ENCODE measurements at regions not wholly inside any gene's neighbourhood (a gene's known extent, or its start where the extent isn't known, plus 50 kb on each side); places are given as distances from the start of the nearest gene placed in this dataset.

DNA sequence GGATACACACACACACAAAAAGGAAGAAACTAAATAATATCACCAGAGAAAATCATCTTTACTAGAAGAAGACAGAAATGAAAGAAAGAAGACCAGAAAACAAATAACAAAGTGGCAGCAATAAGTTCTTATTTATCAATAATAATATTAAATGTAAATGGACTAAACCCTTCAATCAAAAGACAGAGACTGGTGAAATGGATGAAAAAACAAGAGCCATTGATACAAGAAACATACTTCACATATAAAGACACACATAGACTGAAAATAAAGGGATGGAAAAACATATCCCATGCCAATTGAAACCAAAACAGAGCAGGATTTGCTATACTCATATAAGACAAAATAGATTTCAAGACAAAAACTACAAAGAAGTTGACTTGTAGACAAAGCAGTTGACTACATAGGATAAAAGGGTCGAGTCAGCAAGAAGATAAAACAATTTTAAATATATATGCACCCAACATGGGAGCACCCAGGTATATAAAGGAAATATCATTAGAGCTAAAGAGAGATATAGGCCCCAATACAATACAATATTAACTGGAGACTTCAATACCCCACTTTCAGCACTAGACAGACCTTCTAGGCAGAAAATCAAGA, 259.4 kb downstream of the EPM2A start:
- H3K9me3 Mint-ChIP-seq: peaks cover 26% of the 10 kb centered on the region
- H3K27me3 Mint-ChIP-seq: no peaks in the 10 kb centered on the region
- no peak overlapping the region for H3K4me3 Mint-ChIP-seq
- H3K36me3 Mint-ChIP-seq (ENCODE audit: low read depth): no peaks in the 10 kb centered on the region
- H3K27ac Mint-ChIP-seq: no peak overlapping the region
- no peaks in the 10 kb centered on the region for H3K4me1 Mint-ChIP-seq (ENCODE audit: low read depth)

DNA sequence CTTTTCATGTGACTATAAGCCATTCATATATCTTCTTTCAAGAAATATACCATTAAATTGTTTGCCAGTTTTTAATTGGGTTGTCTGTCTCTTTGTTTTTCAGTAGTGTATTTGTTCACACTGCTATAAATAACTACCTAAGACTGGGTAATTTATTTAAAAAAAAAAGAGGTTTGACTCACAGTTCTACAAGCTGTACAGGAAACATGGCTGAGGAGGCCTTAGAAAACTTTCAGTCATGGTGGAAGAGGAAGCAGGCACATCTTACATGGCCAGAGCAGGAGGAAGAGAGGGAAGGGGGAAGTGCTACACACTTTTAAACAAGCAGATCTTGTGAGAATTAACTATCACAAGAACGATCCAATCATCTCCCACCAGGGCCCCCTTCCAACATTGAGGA, 255.3 kb downstream of the EPM2A start:
- Mint-ChIP-seq H3K36me3 (ENCODE audit: low read depth) (no peaks in the 10 kb centered on the region), H3K4me1 (ENCODE audit: low read depth) (no peaks in the 10 kb centered on the region), H3K4me3 (no peak overlapping the region), H3K9me3 (peaks cover 18% of the 10 kb centered on the region), H3K27me3 (no peaks in the 10 kb centered on the region), H3K27ac (no peak overlapping the region)

DNA sequence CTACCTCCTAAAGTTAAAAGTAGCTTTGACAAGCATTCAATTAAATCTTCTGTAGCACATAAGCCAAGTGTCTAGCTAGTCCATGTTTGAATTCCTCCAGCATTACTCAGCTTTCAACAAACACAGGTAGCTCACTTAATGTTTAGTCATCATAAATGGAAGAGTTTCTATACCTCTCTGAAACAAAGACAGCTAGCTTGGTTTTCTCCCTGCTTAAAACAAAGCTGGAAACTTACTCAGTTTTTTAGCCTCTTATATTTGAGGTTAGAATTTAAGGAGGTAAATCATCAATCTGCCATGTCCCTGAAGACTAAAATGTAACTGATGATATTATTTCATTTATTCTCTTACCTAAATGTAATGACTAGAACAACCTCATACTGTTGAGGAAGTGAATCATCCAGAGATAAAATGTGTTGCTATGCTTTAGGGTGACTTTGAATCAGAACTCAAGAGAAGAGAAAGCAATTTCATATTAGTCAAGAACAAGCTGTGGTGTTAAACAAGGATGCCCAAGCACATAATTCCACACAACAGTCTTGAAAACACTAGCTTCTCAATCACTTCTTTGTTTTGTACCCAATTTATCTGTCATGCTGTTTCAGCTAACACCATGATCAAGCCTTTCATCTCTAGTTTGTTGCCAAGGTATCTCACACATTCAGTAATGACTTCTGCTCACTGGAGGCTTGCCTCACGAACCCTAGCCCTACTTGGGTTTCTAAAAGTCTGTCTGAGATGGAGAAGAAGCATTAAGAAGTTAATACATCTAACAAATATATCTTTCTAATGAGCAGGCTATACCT, 251.9 kb downstream of the EPM2A start:
- no peak overlapping the region for H3K27ac Mint-ChIP-seq
- H3K36me3 Mint-ChIP-seq (ENCODE audit: low read depth): no peaks in the 10 kb centered on the region
- H3K4me1 Mint-ChIP-seq (ENCODE audit: low read depth): no peaks in the 10 kb centered on the region
- peaks cover 12% of the 10 kb centered on the region for H3K9me3 Mint-ChIP-seq
- H3K4me3 Mint-ChIP-seq: no peak overlapping the region
- no peaks in the 10 kb centered on the region for H3K27me3 Mint-ChIP-seq

DNA sequence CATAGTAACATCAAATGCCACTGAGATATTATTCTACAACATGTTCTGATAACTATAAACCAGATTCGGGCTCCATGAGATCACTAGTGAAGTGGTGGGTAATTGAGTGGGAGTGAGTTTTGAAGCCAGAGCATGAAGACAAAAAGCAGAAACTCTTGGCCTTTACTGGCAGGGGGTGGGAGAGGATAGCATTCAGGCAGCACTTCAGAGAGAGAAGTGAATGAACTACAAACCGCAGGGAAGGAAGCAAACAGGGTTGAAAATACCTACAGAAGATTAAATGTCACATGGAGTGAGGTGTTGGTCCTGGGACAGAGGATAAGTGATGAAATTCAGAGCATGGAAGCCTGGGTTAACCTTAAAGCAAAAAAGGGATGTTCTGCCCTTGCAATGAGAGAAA, 250.0 kb downstream of the EPM2A start:
- H3K9me3 Mint-ChIP-seq: peaks cover 6% of the 10 kb centered on the region
- H3K4me1 Mint-ChIP-seq (ENCODE audit: low read depth): no peaks in the 10 kb centered on the region
- no peak overlapping the region for H3K27ac Mint-ChIP-seq
- no peak overlapping the region for H3K4me3 Mint-ChIP-seq
- H3K27me3 Mint-ChIP-seq: no peaks in the 10 kb centered on the region
- no peaks in the 10 kb centered on the region for H3K36me3 Mint-ChIP-seq (ENCODE audit: low read depth)

DNA sequence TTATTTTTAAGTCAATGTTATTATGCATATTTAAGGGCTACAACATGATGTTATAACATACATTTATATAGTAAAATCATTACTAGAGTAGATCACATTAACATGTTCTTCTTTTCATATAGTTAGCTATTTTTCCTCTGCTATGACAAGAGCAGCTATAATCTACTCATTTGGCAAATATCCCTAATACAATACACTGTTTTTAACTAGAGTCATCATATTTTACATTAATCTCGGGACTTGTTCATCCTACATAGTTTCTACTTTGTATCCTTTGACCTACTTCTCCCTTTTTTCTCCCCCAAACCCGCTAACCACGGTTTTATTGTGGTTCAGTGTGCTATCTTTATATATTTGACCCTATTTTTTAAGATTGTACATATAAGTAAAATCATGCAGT, 249.0 kb downstream of the EPM2A start:
- H3K4me3 Mint-ChIP-seq: no peak overlapping the region
- H3K27ac Mint-ChIP-seq: no peak overlapping the region
- H3K27me3 Mint-ChIP-seq: no peaks in the 10 kb centered on the region
- peaks cover 3% of the 10 kb centered on the region for H3K9me3 Mint-ChIP-seq
- H3K4me1 Mint-ChIP-seq (ENCODE audit: low read depth): no peaks in the 10 kb centered on the region
- no peaks in the 10 kb centered on the region for H3K36me3 Mint-ChIP-seq (ENCODE audit: low read depth)

DNA sequence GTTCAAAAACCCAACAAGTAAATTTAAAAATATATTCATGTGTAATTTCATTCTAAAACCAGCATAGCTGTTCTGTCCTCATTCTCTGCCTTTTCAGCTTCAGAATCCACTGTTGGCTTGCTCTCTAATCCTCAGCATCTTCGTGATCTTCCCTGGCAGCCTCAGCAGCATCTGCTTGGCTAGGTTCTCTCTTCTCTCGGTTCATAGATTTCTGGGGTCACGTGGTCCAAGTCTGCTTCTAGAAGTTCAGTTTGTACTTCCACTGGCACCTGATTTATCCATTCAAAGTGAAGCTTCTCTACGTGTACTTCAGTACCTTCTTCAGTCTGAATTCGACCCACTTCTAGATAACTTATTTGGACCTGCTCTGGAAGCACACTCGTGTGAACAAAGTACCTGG, 245.7 kb downstream of the EPM2A start:
- Mint-ChIP-seq H3K36me3 (ENCODE audit: low read depth) (no peaks in the 10 kb centered on the region), H3K27ac (no peak overlapping the region), H3K9me3 (peaks cover 15% of the 10 kb centered on the region), H3K4me3 (no peak overlapping the region), H3K27me3 (no peaks in the 10 kb centered on the region), H3K4me1 (ENCODE audit: low read depth) (no peaks in the 10 kb centered on the region)

DNA sequence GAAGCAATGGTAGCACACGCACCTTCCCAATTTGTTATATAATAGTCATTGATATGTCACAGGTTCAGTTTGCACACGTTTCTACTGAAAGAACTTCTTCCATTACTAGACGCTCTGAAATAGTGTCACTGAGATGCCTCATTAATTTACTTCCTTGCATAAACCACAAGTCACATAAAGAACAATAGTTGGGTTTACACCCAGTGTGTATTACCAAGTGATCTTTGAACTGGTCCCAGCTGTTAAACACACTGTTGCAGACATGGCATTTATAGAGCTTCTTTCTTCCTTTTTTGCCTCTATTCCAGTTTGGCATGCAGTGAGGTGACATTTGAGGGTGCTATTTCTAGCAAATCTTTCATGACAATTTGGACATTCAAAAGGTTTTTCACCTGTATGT, 245.3 kb downstream of the EPM2A start:
- no peaks in the 10 kb centered on the region for H3K4me1 Mint-ChIP-seq (ENCODE audit: low read depth)
- H3K27me3 Mint-ChIP-seq: no peaks in the 10 kb centered on the region
- no peak overlapping the region for H3K27ac Mint-ChIP-seq
- H3K9me3 Mint-ChIP-seq: peaks cover 15% of the 10 kb centered on the region
- H3K4me3 Mint-ChIP-seq: no peak overlapping the region
- no peaks in the 10 kb centered on the region for H3K36me3 Mint-ChIP-seq (ENCODE audit: low read depth)

DNA sequence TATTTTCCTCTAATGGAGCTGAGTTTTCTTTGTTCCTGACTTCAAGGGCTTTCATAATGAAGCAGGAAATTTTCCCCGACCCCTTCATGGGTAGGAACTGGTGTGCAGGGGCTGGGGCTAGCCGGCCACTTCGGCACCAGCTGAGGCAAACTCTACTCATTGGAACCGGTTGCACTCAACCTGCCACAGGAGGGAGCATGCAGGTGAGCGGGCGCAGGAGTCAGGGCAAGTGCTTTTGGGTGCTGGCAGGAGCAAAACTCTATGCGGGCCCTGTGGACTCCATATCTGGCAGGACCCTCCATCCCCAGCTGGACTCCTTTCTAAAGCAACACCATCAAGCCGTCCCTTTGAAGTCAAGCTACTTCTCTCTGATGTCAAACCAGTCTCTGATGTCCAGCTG, 244.2 kb downstream of the EPM2A start:
- Mint-ChIP-seq H3K9me3 (peaks cover 19% of the 10 kb centered on the region), H3K27me3 (no peaks in the 10 kb centered on the region), H3K4me1 (ENCODE audit: low read depth) (no peaks in the 10 kb centered on the region), H3K4me3 (no peak overlapping the region), H3K36me3 (ENCODE audit: low read depth) (no peaks in the 10 kb centered on the region), H3K27ac (no peak overlapping the region)

DNA sequence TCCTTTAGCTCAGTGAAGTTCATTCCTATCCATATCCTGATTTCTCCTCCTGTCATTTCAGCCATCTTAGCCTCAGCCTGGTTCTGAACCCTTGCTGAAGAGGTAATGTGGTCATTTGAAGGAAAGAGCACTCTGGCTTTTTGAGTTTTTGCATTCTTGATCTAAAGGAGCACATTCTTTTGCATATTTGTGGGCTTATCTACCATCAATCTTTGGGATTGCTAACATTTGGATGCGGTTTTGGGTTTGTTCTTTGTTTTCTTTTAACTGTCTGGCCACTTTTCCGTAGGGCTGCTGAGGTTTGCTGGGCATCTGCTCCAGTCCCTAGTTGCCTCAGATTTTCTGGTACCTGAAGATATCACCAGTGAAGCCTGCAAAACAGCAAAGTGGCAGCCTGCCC, 238.3 kb downstream of the EPM2A start:
- no peaks in the 10 kb centered on the region for H3K36me3 Mint-ChIP-seq (ENCODE audit: low read depth)
- no peaks in the 10 kb centered on the region for H3K4me1 Mint-ChIP-seq (ENCODE audit: low read depth)
- no peak overlapping the region for H3K4me3 Mint-ChIP-seq
- peaks cover 16% of the 10 kb centered on the region for H3K9me3 Mint-ChIP-seq
- no peak overlapping the region for H3K27ac Mint-ChIP-seq
- H3K27me3 Mint-ChIP-seq: peaks cover 4% of the 10 kb centered on the region

DNA sequence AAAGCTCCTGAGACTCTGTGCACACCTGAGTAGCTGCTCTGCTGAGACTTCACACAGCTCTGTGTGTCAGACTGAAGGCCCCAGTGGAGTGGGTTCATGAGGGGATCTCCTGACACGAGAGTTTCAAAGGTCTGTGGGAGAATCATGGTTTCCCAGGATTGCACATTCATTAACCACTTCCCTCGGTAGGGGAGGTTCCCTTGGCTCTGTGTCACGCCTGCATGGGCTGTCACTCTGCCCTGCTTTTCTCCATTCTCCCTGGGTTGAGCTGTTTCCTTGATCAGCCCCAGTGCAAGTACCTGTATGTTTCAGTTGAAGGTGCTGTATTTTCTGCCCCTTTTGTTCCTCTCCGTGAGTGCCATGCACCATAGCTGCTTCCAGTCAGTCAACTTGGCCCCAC, 236.9 kb downstream of the EPM2A start:
- H3K27me3 Mint-ChIP-seq: peaks cover 4% of the 10 kb centered on the region
- H3K9me3 Mint-ChIP-seq: peaks cover 10% of the 10 kb centered on the region
- H3K4me1 Mint-ChIP-seq (ENCODE audit: low read depth): no peaks in the 10 kb centered on the region
- H3K4me3 Mint-ChIP-seq: no peak overlapping the region
- H3K36me3 Mint-ChIP-seq (ENCODE audit: low read depth): no peaks in the 10 kb centered on the region
- H3K27ac Mint-ChIP-seq: no peak overlapping the region

DNA sequence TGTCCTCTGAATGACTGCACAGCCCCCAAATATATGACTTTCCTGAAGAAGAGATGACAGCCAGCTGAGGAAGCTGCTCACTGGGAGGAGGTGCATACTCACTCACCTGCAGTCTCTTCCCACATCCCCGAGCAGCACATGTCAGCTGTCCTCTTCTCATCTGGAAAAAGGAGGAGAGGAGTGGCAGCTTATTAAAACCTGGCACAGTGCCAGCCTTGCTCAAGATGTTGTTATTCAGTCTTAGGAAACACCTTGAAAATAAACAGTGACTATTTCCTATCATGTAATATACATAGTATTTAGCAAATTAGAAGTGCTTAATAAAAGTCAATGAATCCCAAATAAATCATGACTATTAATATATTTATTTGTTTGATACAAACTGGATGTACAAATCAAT, 232.9 kb downstream of the EPM2A start:
- H3K36me3 Mint-ChIP-seq (ENCODE audit: low read depth): no peaks in the 10 kb centered on the region
- no peaks in the 10 kb centered on the region for H3K4me1 Mint-ChIP-seq (ENCODE audit: low read depth)
- H3K27ac Mint-ChIP-seq: no peak overlapping the region

DNA sequence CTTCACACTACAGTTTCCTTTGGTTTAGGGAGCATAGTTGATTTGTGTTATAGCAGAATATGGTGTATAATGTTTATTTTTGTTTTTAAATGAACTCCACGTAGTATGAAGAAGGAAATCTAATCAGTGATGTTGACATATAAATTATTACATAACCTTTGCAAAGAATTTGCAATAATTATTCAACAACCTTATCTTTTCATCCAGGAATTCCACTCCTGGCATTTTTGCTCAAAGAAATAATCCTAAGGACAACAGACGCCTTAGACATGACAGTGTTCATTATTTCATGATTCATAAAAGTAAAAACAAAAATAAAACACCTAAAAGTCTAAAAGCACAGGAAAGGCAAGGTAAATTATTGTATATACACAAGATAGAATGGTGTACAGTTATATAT, 229.2 kb downstream of the EPM2A start:
- Mint-ChIP-seq H3K27me3 (no peaks in the 10 kb centered on the region), H3K4me3 (no peak overlapping the region), H3K27ac (no peak overlapping the region), H3K4me1 (ENCODE audit: low read depth) (no peaks in the 10 kb centered on the region), H3K36me3 (ENCODE audit: low read depth) (no peaks in the 10 kb centered on the region), H3K9me3 (peaks cover 9% of the 10 kb centered on the region)

More for the DNA sequence above, 232.9 kb downstream of the EPM2A start:
- H3K4me3 Mint-ChIP-seq: no peak overlapping the region
- peaks cover 4% of the 10 kb centered on the region for H3K27me3 Mint-ChIP-seq
- peaks cover 3% of the 10 kb centered on the region for H3K9me3 Mint-ChIP-seq

DNA sequence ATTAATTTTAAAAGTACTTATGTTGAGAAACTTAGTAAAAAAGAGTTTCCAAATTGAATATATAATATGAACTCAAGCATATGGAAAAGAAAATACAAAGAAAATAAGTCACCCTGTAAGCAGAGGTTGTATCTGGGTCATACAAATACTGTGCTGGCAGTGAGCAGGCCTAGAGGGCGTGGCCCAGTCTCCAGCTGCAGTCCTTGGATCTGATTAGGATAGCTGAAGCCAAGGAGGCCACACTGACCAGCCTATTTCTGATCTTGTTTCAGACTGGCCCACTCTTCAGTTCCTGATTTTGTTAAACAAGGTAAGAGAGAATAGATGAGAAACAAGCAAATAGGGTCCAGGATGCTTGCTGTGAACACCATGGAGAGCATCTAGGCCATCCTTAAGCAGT, 228.8 kb downstream of the EPM2A start:
- H3K4me3 Mint-ChIP-seq: no peak overlapping the region

DNA sequence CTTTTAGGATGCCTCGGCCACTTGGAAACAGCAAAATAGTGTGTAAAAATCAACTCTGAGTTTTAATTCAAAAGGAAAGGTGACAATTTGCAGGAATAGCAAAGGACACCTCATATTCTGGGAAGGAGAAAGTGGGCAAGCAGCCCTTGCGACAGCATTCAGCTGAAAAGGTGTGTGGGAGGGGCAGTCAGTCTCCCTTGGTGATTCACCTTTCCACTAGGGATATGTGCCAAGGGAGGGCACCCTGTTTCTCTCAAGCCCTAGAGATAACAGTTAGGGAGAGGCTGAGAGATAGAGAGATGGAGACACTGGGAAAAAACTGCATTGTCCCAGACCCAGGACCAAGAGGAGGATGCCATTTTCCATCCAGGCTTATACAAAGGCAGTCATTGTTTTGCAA, 228.1 kb downstream of the EPM2A start:
- no peaks in the 10 kb centered on the region for H3K27me3 Mint-ChIP-seq
- peaks cover 19% of the 10 kb centered on the region for H3K9me3 Mint-ChIP-seq
- no peak overlapping the region for H3K4me3 Mint-ChIP-seq
- H3K4me1 Mint-ChIP-seq (ENCODE audit: low read depth): no peaks in the 10 kb centered on the region
- H3K27ac Mint-ChIP-seq: no peak overlapping the region
- H3K36me3 Mint-ChIP-seq (ENCODE audit: low read depth): no peaks in the 10 kb centered on the region

More for the DNA sequence above, 228.8 kb downstream of the EPM2A start:
- Mint-ChIP-seq H3K4me1 (ENCODE audit: low read depth) (no peaks in the 10 kb centered on the region), H3K9me3 (peaks cover 13% of the 10 kb centered on the region), H3K36me3 (ENCODE audit: low read depth) (no peaks in the 10 kb centered on the region), H3K27ac (no peak overlapping the region), H3K27me3 (no peaks in the 10 kb centered on the region)

DNA sequence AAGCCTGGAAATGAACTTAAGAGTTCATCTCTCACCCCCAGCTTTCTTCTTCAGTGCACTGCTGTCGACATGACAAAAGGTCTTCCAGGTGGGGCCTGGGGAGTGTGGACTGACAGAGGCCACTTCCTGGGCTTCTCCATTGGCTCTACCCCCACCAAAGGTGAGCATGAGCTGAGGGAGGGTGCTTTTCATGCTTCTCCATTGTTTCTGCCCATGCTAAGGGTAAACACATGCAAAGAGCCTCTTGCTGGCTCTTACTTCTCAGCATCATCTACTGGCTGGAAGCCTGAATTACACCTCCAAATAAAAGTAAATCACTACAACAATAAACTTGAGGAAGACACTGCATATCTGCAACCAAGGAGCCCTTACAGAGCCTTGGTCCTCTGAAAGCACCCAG, 227.2 kb downstream of the EPM2A start:
- Mint-ChIP-seq H3K27me3 (no peaks in the 10 kb centered on the region), H3K27ac (no peak overlapping the region), H3K9me3 (peaks cover 19% of the 10 kb centered on the region), H3K36me3 (ENCODE audit: low read depth) (no peaks in the 10 kb centered on the region), H3K4me1 (ENCODE audit: low read depth) (no peaks in the 10 kb centered on the region), H3K4me3 (no peak overlapping the region)

DNA sequence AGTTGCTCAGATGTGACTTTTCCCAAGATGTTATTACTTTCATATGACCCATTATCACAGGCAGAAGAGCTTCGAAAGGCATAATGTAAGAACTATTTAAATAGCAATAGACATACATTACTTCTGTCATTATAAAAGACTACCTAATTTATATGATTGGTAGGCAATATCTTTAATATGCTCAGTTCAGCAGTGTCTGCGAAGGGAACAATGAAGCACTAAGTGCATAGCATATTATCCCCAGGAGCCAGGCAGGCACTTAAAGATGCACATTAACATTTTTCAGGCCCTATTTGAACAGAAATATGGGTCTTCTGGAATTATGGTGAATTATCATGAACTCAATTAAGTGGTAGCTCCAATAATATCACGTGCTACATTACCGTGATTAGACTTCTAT, 217.8 kb downstream of the EPM2A start:
- Mint-ChIP-seq H3K9me3 (no peaks in the 10 kb centered on the region), H3K36me3 (ENCODE audit: low read depth) (no peaks in the 10 kb centered on the region), H3K27me3 (no peaks in the 10 kb centered on the region), H3K4me1 (ENCODE audit: low read depth) (no peaks in the 10 kb centered on the region), H3K27ac (no peak overlapping the region), H3K4me3 (no peak overlapping the region)
